GM11168 (cell line): ENCODE measurements at regions not wholly inside any gene's neighbourhood (a gene's known extent, or its start where the extent isn't known, plus 50 kb on each side); places are given as distances from the start of the nearest gene placed in this dataset.

Experiments
- in situ Hi-C: fragments of 300-500 bp; cut with MboI; formaldehyde crosslinking; loops from one replicate; pipeline ENCODE4 v1.12.0; 2022; ENCODE audit warnings: low sequenced_read_pairs; ENCODE audit not compliant: unreplicated experiment

GRCh38 chr18:14905350-14905749, 157.4 kb downstream of the ANKRD30B start:
- in situ Hi-C loops, result no loop called here

- in situ Hi-C loops, result no loop called here
Observed at GRCh38 chr18:14905979-14906378, 158.0 kb downstream of the ANKRD30B start.

- in situ Hi-C loops, result no loop called here
Observed at GRCh38 chr18:14907420-14907819, 159.4 kb downstream of the ANKRD30B start.

GRCh38 chr18:14908541-14908940, 160.6 kb downstream of the ANKRD30B start:
- in situ Hi-C loops, result no loop called here

GRCh38 chr18:14912967-14913366, 165.0 kb downstream of the ANKRD30B start:
- in situ Hi-C loops, result no loop called here

- in situ Hi-C loops, result no loop called here
Observed at GRCh38 chr18:14914121-14914520, 166.1 kb downstream of the ANKRD30B start.

- in situ Hi-C loops, result no loop called here
Observed at GRCh38 chr18:14914771-14915170, 166.8 kb downstream of the ANKRD30B start.

GRCh38 chr18:14916181-14916580, 168.2 kb downstream of the ANKRD30B start:
- in situ Hi-C loops, result no loop called here

GRCh38 chr18:14916851-14917250, 168.9 kb downstream of the ANKRD30B start:
- in situ Hi-C loops, result no loop called here

GRCh38 chr18:14917311-14917710, 169.3 kb downstream of the ANKRD30B start:
- in situ Hi-C loops, result no loop called here

- in situ Hi-C loops, result no loop called here
Observed at GRCh38 chr18:14919666-14920065, 171.7 kb downstream of the ANKRD30B start.

- in situ Hi-C loops, result no loop called here
Observed at GRCh38 chr18:14921031-14921430, 173.1 kb downstream of the ANKRD30B start.

- in situ Hi-C loops, result no loop called here
Observed at GRCh38 chr18:14921547-14921946, 173.6 kb downstream of the ANKRD30B start.

GRCh38 chr18:14922031-14922430, 174.1 kb downstream of the ANKRD30B start:
- in situ Hi-C loops, result no loop called here

GRCh38 chr18:14922965-14923565, 175.1 kb downstream of the ANKRD30B start:
- in situ Hi-C loops, result no loop called here

- in situ Hi-C loops, result no loop called here
Observed at GRCh38 chr18:14924226-14924625, 176.3 kb downstream of the ANKRD30B start.

GRCh38 chr18:14925281-14925709, 177.3 kb downstream of the ANKRD30B start:
- in situ Hi-C loops, result no loop called here

GRCh38 chr18:14927701-14928100, 179.7 kb downstream of the ANKRD30B start:
- in situ Hi-C loops, result no loop called here

- in situ Hi-C loops, result no loop called here
Observed at GRCh38 chr18:14928396-14928795, 180.4 kb downstream of the ANKRD30B start.

GRCh38 chr18:14930076-14930475, 182.1 kb downstream of the ANKRD30B start:
- in situ Hi-C loops, result no loop called here

- in situ Hi-C loops, result no loop called here
Observed at GRCh38 chr18:14930576-14930975, 182.6 kb downstream of the ANKRD30B start.

GRCh38 chr18:14933049-14933851, 185.3 kb downstream of the ANKRD30B start:
- in situ Hi-C loops, result no loop called here
